GM21390 (cell line): ENCODE measurements at regions not wholly inside any gene's neighbourhood (a gene's known extent, or its start where the extent isn't known, plus 50 kb on each side); places are given as distances from the start of the nearest gene placed in this dataset.
"Not testable (repeated sequence)": the region's sequence is repeated elsewhere in the genome, so short reads cannot be mapped to it uniquely, and the experiment has no call there.

ENCODE experiments used
- ATAC-seq: cut with Tn5 transposase; IDR thresholded peaks from one replicate; pipeline ENCODE4 v1.9.1; 2021; ENCODE audit not compliant: unreplicated experiment

- no peak for ATAC-seq
Measured at GRCh38 chr10:35838054-35838453, 196.0 kb upstream of the FZD8 start.

- ATAC-seq = no peak
Measured at GRCh38 chr10:35835545-35835944, 193.4 kb upstream of the FZD8 start.

- no peak for ATAC-seq
Measured at GRCh38 chr10:35834877-35835494, 192.9 kb upstream of the FZD8 start.

- no peak for ATAC-seq
Measured at GRCh38 chr10:35827783-35828182, 185.7 kb upstream of the FZD8 start.

- ATAC-seq = no peak
Measured at GRCh38 chr10:35824704-35825103, 182.6 kb upstream of the FZD8 start.

- ATAC-seq = no peak
Measured at GRCh38 chr10:35822316-35822715, 180.2 kb upstream of the FZD8 start.

- ATAC-seq = peak; percentile 69
Measured at GRCh38 chr10:35821339-35821911, 179.3 kb upstream of the FZD8 start.

- ATAC-seq = no peak
Measured at GRCh38 chr10:35819736-35820135, 177.6 kb upstream of the FZD8 start.

- ATAC-seq = no peak
Measured at GRCh38 chr10:35819011-35819410, 176.9 kb upstream of the FZD8 start.

GRCh38 chr10:35817109-35817508, 175.0 kb upstream of the FZD8 start:
- not testable (repeated sequence) for ATAC-seq

- ATAC-seq = no peak
Measured at GRCh38 chr10:35813219-35813618, 171.1 kb upstream of the FZD8 start.

- ATAC-seq = no peak
Measured at GRCh38 chr10:35808344-35808743, 166.2 kb upstream of the FZD8 start.

GRCh38 chr10:35803046-35803445, 160.9 kb upstream of the FZD8 start:
- no peak for ATAC-seq

GRCh38 chr10:35797187-35797586, 155.1 kb upstream of the FZD8 start:
- no peak for ATAC-seq

GRCh38 chr10:35795131-35795824, 153.2 kb upstream of the FZD8 start:
- ATAC-seq = no peak

GRCh38 chr10:35794703-35795102, 152.6 kb upstream of the FZD8 start:
- ATAC-seq = no peak

- no peak for ATAC-seq
Measured at GRCh38 chr10:35792291-35792690, 150.2 kb upstream of the FZD8 start.

- no peak for ATAC-seq
Measured at GRCh38 chr10:35789996-35790395, 147.9 kb upstream of the FZD8 start.

GRCh38 chr10:35784751-35785150, 142.7 kb upstream of the FZD8 start:
- no peak for ATAC-seq

- ATAC-seq = no peak
Measured at GRCh38 chr10:35783305-35783838, 141.3 kb upstream of the FZD8 start.

- no peak for ATAC-seq
Measured at GRCh38 chr10:35781643-35782035, 139.5 kb upstream of the FZD8 start.

- ATAC-seq = no peak
Measured at GRCh38 chr10:35780970-35781642, 139.0 kb upstream of the FZD8 start.
